ENCODE measurements at regions not wholly inside any gene's neighbourhood (a gene's known extent, or its start where the extent isn't known, plus 50 kb on each side); places are given as distances from the start of the nearest gene placed in this dataset.

DNA sequence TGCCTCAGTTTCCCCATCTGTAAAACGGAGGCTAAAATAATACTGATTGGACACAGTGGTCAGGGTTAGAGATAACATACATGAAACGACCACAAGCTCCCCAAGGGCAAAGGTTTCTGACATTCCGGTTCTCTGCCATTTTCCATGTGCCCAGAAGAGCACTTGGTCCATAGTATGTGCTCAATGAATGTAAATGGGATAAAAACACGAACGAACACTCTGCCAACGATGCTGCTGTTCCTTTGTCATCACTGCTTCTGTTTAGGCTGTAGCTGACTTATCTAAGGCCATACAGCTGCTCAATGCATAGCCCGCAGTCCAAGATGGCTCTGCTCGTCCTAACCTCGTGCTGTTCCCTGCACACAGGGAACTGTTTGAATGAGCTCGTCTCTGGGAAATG is 102.0 kb downstream of the RMI2 start:
- no peak for DNase-seq

DNA sequence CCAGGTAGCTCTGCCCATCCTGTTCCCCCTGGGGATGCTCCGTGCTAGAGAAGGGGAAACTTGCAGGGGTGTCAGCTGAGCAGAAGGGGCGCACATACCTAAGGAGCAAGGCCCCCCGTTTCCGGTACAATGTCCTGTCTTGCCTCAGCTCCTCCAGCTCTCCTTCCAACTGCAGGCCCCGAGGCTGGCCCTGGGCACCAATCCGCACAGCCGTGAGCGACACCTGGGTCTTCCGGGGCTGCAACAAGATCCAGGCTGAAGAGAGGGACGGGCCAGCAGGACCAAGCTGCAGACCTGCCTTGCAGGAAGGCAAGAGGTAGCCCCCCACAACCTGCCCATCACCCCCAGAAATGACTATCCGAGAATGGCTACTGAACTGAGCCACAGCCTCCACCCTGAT is 102.6 kb downstream of the RMI2 start:
- DNase-seq = no peak

DNA sequence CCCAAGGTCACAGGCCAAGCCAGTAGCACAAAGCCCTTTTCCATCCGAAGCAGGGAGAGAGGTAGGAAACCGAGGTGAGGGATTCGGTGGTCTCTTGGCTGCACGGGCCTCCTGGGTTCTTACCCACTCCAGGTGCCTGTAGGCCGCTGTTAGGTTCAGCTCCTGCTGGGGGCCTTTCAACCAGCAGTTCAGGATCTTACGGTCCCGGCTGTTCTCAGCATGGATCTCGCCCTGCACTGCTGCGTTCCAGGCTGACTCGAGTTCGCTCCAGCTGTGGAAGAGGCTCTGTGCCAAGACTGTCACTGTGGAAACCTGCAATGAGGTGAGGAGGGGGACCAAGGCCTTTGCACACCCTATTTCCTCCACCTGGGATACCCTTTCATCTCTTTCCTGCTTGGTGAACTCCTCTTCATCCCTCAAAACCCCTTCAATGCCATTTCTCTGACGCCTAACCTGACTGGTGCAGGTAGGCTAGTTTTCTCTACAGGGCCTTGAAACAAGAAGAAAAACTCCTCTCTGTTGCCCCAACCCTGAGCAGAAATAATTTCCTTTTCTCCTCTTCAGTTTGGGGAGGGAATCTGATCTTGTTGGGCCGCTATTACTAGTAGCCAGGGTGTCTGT is 103.6 kb downstream of the RMI2 start:
- DNase-seq = no peak

DNA sequence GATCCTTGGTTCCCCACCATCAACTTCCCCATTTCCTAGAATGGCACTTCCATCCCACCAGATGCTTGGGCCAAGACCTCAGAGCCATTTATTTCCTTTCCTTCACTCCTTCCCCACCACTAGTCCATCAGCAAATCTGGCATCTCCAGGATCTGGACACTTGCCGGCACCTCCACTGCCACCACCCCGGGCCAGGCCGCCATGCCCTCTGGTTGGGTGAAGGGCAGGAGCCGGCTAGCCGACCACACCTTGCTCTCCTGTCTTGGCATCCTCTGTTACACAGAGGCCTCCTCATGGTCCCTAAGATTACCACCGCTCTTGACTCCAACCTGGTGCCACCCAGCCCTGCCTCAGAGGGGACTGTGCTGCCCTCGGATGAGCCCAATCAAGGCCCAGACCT is 104.5 kb downstream of the RMI2 start:
- no peak for DNase-seq

DNA sequence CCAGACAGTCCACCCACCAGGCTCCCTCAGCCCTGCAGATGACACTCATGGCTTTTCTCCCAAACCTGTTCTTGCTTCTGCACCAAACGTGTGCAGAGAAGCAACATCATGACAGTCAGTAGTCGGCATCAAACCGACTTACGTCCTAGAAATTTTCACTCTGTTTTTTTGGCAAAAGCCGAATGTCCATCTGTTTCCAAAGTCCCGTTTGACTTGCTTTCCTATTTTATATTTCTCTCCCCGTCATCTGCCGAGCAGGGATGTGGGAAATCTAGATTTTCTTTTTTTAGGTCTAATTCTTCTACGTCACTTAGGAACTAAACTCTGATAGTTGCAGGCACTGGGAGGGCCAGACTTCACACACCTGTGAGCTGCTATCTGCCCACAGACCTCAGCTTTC is 104.9 kb downstream of the RMI2 start:
- no peak for DNase-seq

DNA sequence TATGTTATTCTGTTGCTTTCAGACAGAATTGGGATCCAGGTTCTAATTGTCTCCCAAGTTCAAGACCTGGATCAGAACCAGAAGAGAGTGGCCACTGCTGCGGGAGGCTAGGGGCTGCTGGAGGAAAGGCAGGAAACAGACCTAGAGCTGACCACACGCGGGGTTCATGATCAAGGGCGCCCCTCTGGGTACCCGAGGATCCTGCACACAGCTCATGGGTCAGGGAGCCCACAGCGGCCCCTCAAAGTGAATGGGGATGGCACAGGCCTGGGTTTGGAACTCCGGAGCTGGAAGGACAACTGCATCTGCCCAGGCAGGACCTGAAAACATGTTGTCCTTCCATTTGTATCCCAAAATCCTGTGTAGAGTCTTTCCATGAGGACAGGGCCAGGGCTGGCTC is 107.0 kb downstream of the RMI2 start:
- no peak for DNase-seq

DNA sequence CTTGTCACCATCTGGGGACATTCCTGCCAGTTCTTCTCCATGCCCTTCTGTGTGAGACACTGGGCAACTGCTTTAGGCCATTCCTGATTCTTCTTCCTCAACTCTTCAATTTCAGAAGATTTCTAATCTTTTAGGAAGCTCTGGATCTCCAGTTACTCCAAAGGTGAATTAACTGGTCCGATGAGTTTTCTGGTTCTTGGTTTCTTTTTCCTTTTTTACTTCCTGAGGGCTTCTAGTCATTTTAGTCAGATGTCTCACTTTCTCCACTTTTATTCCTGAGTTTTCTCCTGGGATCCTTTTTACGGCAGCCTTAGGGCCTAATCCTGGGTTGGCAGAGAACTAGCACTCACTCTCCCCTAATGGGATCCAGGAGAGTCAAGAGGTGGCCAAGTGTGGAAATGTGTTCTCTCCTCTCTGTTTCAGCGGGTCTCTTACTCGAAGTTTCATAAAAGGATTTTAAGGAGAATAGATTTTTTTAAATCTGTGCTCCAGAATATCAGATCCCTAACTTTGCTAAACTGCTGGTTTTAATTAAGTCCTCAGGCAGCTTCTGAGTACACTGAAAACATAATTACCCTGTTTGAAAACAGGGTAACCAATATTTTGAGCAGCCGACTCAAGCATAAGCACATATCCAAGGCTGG is 107.6 kb downstream of the RMI2 start:
- no peak for DNase-seq

DNA sequence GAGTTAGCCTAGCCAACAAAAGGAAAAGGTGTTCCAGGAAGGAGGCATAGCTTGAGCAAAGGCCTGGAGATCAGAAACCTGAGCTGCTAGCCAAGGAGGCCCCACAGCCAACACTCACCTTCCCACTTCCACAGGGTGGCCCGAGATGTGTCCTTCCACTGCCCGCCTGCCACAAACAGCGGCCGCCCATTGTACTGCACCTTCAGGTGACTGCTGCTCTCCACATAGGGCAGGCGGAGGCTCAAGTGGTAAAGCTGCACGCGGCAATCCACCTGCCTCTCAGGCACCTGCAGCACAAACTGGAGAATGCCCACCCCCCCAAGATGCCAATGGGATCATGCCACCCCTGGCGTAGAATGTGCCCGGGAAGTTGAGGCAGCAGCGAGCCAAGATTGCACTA is 111.5 kb downstream of the RMI2 start:
- DNase-seq = no peak

DNA sequence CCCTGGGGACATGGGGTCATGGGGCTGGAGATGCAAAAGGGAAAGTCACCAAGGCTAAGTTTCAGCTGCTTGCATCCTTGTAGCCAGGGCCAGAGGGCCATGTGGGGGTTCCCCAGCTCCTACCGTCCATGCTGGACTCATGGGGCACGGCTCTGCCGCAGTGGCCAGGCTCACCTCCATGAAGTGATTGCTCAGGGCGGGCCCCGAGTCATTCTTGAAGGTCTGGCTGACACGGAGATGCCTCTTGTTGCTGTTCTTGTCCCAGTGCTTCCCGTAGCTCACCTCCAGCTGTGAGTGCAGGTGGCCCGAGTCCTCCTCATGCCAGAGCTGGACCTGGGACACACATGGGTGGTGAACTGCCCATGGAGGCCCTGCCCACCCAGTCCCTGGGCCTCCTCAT is 114.5 kb downstream of the RMI2 start:
- DNase-seq = no peak

DNA sequence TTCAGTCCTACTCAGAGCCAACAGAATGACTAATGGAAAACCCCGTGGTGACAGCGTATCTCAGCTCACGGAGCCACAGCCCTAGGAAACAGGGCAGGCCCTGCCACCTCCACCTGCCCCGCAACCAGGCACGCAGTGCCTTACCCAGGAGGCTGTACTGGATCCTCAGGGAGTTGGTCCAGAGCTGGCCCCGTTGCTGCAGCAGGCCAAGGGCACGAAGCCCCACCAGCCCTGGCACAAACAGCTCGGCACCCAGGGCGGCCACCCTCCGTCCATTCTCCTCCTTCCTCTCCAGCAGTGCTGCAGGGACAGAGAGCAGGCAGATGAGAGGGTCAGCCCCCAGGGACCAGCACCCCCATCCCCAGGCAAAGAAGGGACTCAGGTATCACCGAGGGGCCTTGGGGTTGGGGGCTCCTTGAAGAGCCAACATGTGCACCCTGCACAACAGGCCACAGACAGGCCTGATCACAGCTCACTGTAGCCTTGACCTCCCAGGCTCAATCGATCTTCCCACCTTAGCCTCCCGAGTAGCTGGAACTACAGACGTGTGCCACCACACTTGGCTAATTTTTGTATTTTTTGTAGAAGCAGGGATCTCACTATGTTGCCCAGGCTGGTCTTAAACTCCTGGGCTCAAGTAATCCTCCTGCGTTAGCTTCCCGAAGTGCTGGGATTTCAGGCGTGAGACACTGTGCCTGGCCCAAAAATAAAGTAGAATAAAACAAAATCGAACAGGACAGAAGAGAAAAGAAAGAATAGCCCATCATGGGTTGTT is 115.7 kb downstream of the RMI2 start:
- DNase-seq = no peak

DNA sequence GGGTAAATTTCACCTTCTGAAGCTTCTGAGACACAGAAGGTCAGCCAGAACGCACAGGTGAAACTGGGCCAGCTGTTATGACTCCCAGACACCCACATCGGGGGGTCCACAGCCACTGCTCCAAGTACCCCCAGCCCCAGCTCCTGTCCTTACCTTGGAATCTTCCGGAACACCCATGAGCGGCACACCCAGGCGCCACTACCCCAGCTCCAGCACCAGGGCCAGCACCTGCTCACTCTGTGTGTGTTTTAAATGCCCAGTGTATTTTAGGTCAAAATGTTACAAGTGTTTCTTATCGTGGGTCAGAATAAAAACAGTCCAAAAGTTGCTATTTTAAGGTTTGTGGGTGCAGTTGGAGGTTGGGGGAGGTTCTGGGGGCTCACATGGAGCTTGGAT is 116.3 kb downstream of the RMI2 start:
- DNase-seq = no peak

DNA sequence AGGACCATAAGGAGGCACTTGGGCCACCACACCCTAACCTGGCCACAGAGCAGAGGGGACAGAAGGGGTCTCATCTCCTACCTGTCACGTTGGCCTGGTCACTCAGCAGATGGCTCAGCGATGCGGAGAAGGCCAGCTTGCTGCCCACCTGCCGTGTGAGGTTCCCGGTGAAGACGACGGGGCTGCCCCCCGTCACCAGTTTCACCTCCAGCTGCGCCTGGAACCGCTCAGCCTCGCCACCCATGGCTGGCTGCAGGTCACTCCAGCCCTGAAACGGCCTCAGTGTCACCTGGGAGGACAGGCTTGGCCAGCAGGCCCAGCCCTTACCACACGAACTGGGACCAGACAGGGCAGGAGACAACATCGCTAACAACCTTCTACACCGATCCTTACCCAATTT is 116.8 kb downstream of the RMI2 start:
- DNase-seq = no peak

DNA sequence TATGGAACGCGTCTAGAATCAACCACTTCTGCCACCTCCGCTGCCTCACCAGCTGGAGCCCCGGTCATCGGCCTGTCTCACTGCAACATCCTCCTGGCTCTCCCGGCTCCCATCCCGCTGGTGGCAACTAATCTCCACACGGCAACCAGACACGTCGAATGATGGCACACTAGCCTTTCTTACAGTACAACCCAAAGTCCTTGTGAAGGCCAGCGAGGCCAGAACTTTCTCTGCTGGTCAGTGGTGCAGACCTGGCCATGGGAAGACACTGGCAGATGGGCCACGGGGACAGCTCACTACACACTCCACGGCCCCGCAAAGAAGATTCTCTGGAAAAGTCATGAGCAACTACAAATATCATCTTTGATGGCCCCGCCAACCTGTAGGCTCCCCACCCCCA is 117.6 kb downstream of the RMI2 start:
- no peak for DNase-seq

DNA sequence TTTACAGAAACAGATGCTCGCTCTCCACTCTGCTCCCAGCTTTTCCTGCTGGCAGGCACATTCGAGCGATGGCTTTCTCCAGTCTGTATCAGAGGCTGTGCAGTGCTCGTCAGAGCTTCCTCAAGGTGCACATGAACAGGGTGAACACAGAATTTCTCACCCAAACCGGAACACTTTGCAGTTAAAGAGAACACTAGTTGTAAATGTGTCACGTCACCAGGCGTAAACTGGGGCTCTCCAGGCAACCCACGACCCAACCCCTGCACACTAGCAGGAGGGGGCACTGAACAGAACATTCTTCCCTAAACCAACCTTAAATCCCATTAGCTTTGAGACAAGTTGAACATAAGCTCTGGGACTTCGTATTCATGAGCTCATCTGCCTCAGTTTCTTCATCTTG is 119.0 kb downstream of the RMI2 start:
- DNase-seq = no peak

DNA sequence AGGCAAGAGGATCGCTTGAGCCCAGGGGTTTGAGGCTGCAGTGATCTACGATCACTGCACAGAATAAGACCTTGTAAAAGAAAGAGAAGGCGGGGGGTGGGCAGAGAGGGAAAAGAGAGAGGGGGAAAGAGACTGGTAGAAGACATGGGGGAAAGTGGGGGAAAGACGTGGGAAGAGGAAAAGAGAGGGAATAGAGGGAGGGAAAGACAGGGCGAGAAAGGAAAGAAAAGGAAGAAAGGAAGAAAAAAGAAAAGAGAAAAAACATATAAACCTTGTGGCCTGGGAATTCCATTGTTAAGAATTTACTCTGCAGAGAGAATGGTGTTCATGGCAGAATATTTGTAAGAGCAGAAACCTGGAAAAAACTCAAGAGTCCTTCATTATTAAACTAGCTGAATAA is 120.4 kb downstream of the RMI2 start:
- no peak for DNase-seq

DNA sequence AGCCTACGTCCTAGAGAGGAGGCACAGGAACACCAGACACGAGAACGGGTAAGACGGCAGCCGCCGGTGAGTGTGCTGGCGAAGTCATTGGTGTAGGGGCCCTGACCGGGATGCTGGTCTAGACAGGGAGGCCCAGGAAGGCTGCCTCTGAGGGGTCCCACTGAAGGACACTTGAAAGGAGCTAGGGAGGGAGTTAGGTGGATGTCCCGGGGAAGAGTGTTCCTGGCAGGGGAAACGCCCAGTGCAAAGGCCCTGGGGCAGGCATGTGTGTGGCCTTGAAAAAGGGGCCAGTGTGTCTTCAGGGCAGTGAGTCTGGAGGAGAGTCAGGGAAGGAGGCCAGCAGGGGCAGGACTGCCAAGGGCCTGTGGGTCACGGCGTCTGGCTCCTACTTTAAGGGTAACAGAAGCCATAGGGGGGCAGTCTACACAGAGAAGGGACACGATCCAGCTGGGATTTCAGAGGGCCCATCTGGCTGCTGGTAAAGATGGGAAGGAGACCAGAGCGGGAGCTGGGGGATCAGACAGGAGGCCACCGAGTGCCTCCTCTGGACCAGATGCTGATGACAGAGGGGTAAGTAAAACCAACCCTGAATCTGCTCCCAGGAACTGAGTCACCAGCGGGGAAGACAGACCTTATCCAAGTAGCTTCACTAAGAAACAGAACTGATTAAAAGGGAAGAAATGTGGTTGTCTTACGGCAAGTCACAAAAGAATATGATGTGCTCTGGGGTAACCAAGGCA is 115.9 kb downstream of the LITAF start:
- DNase-seq = no peak

DNA sequence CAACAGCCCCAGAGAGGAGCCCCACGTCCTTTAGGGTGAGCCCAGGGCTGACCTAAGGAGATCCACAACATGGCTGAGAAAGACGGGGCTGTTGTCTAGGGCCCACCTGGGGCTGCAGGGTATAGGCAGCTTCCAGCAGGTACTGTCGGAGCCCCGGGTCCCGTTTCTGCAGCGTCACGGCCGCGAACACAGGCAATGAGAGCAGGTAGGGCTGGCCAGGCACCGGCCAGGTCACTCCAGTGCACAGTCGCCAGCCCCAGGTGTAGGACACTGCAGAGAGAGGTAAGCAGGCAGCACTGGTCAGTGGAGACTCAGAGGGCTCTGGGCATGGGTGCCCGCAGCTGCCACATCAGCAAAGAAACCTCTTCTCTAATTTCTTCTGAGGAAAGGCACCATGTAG is 115.2 kb downstream of the LITAF start:
- DNase-seq = no peak

DNA sequence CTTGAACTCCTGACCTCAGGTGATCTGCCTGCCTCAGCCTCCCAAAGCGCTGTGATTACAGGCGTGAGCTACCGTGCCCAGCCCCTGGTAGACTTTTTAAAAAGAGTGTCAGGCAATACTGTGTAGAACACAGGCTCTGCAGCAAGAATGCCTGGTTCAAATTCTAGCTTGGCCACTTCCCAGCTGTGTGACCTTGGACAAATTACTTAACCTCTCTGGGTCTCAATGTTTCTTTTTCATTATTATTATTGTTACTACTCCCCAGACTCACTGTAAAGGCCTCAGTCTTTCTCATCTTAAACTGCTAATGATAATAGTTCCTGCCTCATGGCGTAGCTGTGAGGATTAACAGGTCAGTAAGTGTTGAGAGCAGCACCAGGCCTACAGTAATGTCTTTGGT is 114.3 kb downstream of the LITAF start:
- no peak for DNase-seq

DNA sequence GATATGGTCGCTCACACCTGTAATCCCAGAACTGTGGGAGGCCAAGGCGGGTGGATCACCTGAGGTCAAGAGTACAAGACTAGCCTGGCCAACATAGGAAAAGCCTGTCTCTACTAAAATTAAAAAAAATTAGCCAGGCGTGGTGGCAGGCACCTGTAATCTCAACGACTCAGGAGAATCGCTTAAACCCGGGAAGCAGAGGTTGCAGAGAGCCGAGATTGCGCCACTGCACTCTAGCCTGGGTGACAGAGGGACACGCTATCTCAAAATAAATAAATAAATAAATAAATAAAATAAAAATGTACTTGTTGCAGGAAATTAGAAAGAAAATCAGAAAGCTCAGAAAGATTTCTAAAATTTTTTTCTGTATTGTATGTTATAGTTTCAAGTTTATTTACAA is 113.9 kb downstream of the LITAF start:
- DNase-seq = no peak

DNA sequence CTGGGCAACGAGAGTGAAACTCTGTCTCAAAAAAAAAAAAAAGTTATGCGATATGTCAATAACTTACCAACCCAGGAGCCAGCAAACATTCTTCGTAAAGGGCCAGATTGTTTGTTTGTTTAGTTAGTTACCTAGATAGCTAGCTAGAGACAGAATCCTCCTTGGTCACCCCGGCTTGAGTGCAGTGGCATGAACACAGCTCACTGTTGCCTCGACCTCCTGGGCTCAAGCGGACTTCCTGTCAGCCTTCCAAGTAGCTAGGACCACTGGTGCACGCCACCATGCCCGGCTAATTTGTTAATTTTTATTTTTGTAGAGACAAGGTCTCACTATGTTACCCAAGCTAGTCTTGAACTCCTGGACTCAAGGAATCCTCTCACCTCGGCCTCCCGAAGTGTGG is 113.0 kb downstream of the LITAF start:
- no peak for DNase-seq

DNA sequence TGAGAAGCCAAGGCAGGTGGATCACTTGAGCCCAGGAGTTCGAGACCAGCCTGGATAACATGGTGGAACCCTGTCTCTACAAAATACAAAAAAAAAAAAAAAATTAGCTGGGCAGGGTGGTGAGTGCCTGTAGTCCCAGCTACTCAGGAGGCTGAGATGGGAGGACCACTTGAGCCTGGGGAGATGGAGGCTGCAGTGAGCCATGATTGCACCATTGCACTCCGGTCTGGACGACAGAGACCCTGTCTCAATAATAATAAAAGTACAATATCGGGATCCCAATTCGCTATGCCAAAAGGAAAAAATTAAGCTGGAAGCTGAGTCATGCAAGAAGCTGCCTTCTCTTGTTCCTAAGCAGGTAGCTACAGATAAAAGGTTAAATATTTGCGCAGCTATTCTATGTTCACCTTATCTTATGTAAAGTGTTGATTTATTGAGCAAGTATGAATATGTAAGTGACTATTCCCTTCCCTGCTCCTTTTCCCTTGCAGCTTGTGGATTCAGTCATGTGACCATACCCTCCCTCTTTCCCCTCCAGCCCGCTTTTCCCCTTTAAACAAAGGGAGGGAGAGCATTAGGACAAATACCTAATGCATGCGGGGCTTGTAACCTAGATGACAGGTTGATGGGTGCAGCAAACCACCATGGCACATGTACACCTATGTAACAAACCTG is 112.0 kb downstream of the LITAF start:
- no peak for DNase-seq

DNA sequence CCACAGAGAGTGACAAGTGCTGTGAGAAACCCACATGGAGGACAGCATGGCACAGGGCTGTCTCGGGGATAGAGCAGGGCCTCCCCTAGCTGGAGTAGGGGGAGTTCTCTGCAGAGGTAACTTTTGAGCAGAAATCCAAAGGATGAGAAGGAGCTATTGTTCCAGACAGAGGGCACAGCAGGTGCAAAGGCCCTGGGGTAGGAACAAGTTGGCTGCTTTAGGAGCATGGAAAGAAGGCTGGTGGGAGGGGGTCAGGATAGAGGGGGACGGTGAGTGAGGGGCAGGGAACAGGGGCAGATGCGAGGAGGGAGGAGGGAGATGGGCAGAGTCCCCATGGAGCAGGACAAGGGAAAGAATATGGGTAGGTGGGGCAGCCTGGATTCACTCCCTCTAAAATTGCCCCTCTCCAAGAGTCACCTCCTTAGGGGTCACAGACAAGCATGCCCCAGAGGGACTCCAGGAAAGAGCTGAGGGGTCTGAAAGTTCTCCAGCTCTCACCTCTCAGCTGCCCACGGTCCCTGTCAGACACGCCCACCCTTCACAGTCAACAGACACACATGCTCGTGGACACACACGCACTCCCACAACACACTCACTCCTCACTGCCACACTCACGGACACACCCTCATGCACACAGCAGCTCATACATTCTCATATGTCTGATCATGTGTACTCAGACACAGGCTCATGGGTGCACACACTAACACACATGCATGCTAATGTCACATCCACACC is 110.7 kb downstream of the LITAF start:
- no peak for DNase-seq

DNA sequence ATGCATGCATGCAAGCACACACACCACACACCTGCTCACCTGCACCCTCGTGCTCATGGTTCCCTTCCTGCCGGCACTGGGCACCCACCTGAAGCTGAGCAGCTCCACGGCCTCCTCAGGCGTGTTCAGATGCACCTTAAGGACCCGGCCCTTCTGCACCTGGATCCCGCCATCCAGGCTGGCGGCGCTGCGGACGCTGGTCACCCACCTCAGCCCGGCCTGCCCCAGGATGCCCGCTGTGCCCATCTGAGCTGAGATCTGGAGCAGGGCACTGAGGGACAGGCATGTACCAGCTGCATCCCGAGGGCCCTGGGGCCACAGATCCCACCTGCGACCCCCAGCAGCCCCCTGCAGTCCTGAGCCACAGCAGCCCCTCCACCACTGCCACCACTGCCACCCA is 110.0 kb downstream of the LITAF start:
- DNase-seq = no peak

Measured in SHP77 treated with DMSO at 0.1 percent for 48 hours (cell line).